Upper lobe of left lung (tissue), 6 donors: ENCODE measurements at regions not wholly inside any gene's neighbourhood (a gene's known extent, or its start where the extent isn't known, plus 50 kb on each side); places are given as distances from the start of the nearest gene placed in this dataset.

Experiments used
- ATAC-seq, 2 donors: fragments of 200-7000 bp; cut with Tn5 transposase; one replicate each; pipeline ENCODE4 v1.9.1; 2022; ENCODE audit warnings: mild to moderate bottlenecking in 2 of 2, moderate library complexity in 2 of 2; ENCODE audit not compliant: low FRiP score in 2 of 2
- DNase-seq, 2 donors: peaks; one replicate each; pipeline ENCODE4 v3.0.0-alpha.2; 2019 to 2020
- H3K27ac ChIP-seq, 4 donors: fragments of 200-600 bp; sonication (generic); one replicate each; pipeline ENCODE4 v1.5.1; 2016 to 2019
- H3K27me3 ChIP-seq, 4 donors: fragments of 200-600 bp; sonication (generic); one replicate each; pipeline ENCODE4 v1.5.1; 2017 to 2019
- H3K36me3 ChIP-seq, 4 donors: fragments of 200-600 bp; sonication (generic); one replicate each; pipeline ENCODE4 v1.5.1; 2016 to 2019
- H3K4me1 ChIP-seq, 4 donors: fragments of 200-600 bp; sonication (generic); one replicate each; pipeline ENCODE4 v1.5.1; 2018 to 2019
- H3K4me3 ChIP-seq, 4 donors: fragments of 200-600 bp; sonication (generic); one replicate each; pipeline ENCODE4 v1.5.1; 2017 to 2019; ENCODE audit warnings: mild to moderate bottlenecking in 2 of 4, moderate library complexity in 1 of 4
- H3K9me3 ChIP-seq, 4 donors: fragments of 200-600 bp; sonication (generic); one replicate each; pipeline ENCODE4 v1.5.1; 2018 to 2019
- EP300 ChIP-seq, 4 donors: sonication (generic); formaldehyde crosslinking; IDR thresholded peaks; one replicate each; pipeline ENCODE4 v1.5.1; 2017; ENCODE audit warnings: antibody characterized with exemption in 4 of 4, control low read depth in 2 of 4
- POLR2A ChIP-seq, 4 donors: fragments of 450-650 bp; IDR thresholded peaks; one replicate each; pipeline ENCODE4 v1.5.1; 2016 to 2017; ENCODE audit warnings: antibody characterized with exemption in 4 of 4, mild to moderate bottlenecking in 2 of 4
- POLR2AphosphoS5 ChIP-seq, 2 donors: sonication (generic); formaldehyde crosslinking; IDR thresholded peaks; one replicate each; pipeline ENCODE4 v1.5.1; 2017; ENCODE audit warnings: antibody characterized with exemption in 2 of 2
- WGBS, 2 donors: methylation state at CpG; one replicate each; pipeline ENCODE4 v1.1.5; 2017 to 2018; 5-methylcytosine and 5-hydroxymethylcytosine counted together
- TF ChIP-seq, protein P1 (sequence below), 6 experiments: fragments of 450-650 bp in 4 of 6; fragments of 200-600 bp in 2 of 6; sonication (generic) in 2 of 6; IDR thresholded peaks; one replicate each; pipeline ENCODE4 v1.5.1; 2016 to 2019; ENCODE audit warnings: antibody characterized with exemption in 6 of 6
- donor health status: DM: no; HTN: no; CAD: no; lungs with moderate emphysema.
- donor health status: DM: no; HTN: yes; CAD: no; lungs with severe emphysema.

DNA sequence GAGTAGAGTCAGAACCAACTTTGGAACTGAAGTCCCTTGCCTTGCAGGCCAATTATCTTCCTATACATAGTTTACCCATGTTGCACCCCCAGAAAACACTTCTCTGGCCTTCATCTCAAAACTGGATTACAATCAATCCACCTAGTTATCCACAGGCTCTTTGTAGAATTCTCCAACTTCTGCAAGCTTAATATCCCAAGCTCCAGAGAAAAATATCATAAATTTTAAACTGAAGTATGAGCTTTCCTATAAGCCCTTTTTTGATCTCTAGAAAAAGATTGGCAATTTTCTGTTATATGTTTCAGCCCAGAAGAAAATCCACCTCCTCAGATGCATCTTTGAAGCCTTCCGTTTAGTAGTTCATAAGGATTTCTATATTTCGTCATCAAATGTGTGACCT lies 553.4 kb downstream of the SNAPC1 start:
- ATAC-seq: no peak
- H3K4me1 ChIP-seq: no peaks in the 10 kb centered on the region
- H3K36me3 ChIP-seq: no peaks in the 10 kb centered on the region
- H3K27ac ChIP-seq: no peak overlapping the region
- 86 to 93% methylated on average over 2 of the region's 2 CpGs for WGBS, 2 donors
- H3K27me3 ChIP-seq: no peaks in the 10 kb centered on the region
- H3K9me3 ChIP-seq: no peaks in the 10 kb centered on the region
- no peak overlapping the region for H3K4me3 ChIP-seq
- DNase-seq: no peak
- TF ChIP-seq EP300 (IDR thresholded peaks at IDR 0.05): no peak
- TF ChIP-seq, protein P1, sequence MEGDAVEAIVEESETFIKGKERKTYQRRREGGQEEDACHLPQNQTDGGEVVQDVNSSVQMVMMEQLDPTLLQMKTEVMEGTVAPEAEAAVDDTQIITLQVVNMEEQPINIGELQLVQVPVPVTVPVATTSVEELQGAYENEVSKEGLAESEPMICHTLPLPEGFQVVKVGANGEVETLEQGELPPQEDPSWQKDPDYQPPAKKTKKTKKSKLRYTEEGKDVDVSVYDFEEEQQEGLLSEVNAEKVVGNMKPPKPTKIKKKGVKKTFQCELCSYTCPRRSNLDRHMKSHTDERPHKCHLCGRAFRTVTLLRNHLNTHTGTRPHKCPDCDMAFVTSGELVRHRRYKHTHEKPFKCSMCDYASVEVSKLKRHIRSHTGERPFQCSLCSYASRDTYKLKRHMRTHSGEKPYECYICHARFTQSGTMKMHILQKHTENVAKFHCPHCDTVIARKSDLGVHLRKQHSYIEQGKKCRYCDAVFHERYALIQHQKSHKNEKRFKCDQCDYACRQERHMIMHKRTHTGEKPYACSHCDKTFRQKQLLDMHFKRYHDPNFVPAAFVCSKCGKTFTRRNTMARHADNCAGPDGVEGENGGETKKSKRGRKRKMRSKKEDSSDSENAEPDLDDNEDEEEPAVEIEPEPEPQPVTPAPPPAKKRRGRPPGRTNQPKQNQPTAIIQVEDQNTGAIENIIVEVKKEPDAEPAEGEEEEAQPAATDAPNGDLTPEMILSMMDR (IDR thresholded peaks at IDR 0.05): no peak
- TF ChIP-seq POLR2AphosphoS5 (IDR thresholded peaks at IDR 0.05): no peak
- no peak for TF ChIP-seq POLR2A (IDR thresholded peaks at IDR 0.05)

DNA sequence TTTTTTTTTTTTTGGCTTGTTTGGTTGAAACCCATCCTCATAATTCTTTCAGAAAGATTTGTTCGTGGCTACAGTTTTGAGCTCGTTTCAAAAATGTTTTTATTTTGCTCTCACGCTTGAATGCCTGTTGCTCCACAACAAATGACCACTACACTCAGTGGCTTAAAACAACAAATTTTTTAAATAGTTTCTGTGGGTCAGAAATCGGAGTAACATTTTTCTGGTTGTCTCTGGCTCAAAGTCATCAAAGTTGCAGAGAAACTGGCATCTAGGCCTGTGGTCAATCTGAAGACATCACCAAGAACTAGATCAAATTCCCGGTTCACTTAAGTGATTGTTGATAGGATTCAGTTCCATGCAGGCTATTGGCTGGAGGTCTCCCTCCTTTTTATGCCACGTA lies 560.0 kb downstream of the SNAPC1 start:
- TF ChIP-seq EP300 (IDR thresholded peaks at IDR 0.05) (no peak), POLR2A (IDR thresholded peaks at IDR 0.05) (no peak), POLR2AphosphoS5 (IDR thresholded peaks at IDR 0.05) (no peak)
- TF ChIP-seq, protein P1 (IDR thresholded peaks at IDR 0.05): no peak
- no peaks in the 10 kb centered on the region for H3K36me3 ChIP-seq
- WGBS, 2 donors: 85 to 86% methylated on average over 6 of the region's 6 CpGs
- H3K27ac ChIP-seq: no peak overlapping the region
- H3K4me1 ChIP-seq: no peaks in the 10 kb centered on the region
- no peaks in the 10 kb centered on the region for H3K9me3 ChIP-seq
- ATAC-seq: no peak
- no peak for DNase-seq
- H3K4me3 ChIP-seq: no peak overlapping the region
- H3K27me3 ChIP-seq: no peaks in the 10 kb centered on the region

DNA sequence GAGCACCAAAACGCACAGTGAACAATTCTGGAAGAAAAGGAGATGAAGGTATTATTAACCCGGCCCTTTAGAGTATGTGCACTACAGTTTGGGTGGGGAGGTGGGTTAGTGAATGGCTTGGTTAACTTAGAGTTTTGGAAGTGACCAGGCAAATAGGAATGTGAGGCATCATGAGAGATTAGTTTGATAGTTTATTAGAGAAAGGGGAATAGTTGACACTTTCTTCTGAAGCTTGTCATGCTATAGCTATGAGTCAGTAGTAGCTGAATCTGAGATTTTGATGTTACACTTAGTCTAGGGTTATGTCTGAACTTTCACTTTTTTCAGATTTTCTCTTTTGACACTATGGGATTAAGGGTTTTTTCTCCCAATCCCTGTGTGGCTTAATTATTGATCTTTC lies 567.2 kb downstream of the SNAPC1 start:
- ATAC-seq: no peak
- no peaks in the 10 kb centered on the region for H3K4me1 ChIP-seq
- DNase-seq: no peak
- no peaks in the 10 kb centered on the region for H3K36me3 ChIP-seq
- 42 to 50% methylated on average over 2 of the region's 2 CpGs for WGBS, 2 donors
- no peak overlapping the region for H3K4me3 ChIP-seq
- H3K27ac ChIP-seq: no peak overlapping the region
- H3K9me3 ChIP-seq: no peaks in the 10 kb centered on the region
- H3K27me3 ChIP-seq: no peaks in the 10 kb centered on the region
- TF ChIP-seq POLR2AphosphoS5 (IDR thresholded peaks at IDR 0.05): no peak
- TF ChIP-seq EP300 (IDR thresholded peaks at IDR 0.05): no peak
- TF ChIP-seq, protein P1 (IDR thresholded peaks at IDR 0.05): no peak
- no peak for TF ChIP-seq POLR2A (IDR thresholded peaks at IDR 0.05)

DNA sequence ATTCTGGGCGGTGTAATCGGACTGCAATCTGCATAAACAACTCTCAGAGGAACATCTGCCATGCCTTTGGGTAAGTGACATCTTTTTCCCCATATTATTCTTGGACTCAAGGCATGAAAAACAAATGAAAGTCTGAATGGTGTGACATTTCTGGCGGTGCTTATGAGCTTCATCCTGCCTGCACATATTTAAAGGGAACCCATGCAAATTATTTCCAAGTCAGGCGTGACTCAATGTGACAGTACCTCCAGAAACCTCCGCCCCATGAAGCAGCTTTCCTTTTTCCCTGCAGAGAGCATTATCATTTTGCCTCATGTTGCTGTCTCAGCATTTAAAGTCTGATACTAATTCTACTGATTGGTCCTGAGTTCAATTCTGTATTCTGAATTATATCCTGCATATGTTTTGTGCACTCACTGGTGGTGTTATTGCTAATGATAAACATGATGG lies 585.4 kb downstream of the SNAPC1 start:
- Histone ChIP-seq H3K4me1 (no peaks in the 10 kb centered on the region), H3K27ac (no peak overlapping the region), H3K36me3 (no peaks in the 10 kb centered on the region), H3K9me3 (peaks cover 0 to 7% (median 1%) of the 10 kb centered on the region in 4 donors), H3K27me3 (no peaks in the 10 kb centered on the region), H3K4me3 (no peak overlapping the region)
- 88 to 89% methylated on average over 5 of the region's 5 CpGs for WGBS, 2 donors
- no peak for ATAC-seq
- no peak for DNase-seq
- TF ChIP-seq, protein P1 (IDR thresholded peaks at IDR 0.05): no peak
- TF ChIP-seq POLR2A (IDR thresholded peaks at IDR 0.05): no peak
- no peak for TF ChIP-seq EP300 (IDR thresholded peaks at IDR 0.05)
- TF ChIP-seq POLR2AphosphoS5 (IDR thresholded peaks at IDR 0.05): no peak

DNA sequence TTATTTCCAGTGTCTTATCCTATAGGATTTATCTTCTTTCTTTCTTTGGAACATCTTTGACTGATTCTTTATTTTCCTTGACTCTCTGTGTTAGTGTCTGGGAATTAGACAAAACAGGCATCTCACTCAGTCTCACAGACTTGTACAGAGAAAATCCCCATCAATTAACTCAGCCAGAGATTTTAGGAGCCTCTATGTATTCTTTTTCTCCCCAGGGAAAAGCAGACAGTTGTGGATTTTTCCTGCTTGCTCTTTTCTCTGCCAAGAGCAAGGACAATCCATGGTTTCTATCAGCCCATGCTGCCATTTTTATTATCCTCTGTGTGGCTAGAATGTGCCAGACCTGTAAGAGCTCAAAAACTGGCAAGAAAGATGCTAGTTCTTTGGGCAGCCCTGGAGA lies 595.1 kb downstream of the SNAPC1 start:
- H3K4me1 ChIP-seq: no peaks in the 10 kb centered on the region
- H3K27me3 ChIP-seq: no peaks in the 10 kb centered on the region
- H3K9me3 ChIP-seq: peaks cover 0 to 26% (median 15%) of the 10 kb centered on the region in 4 donors

More for the DNA sequence above, 595.1 kb downstream of the SNAPC1 start:
- ATAC-seq (no peak), DNase-seq (no peak)
- no peaks in the 10 kb centered on the region for H3K36me3 ChIP-seq
- TF ChIP-seq, protein P1 (IDR thresholded peaks at IDR 0.05): no peak
- no peak for TF ChIP-seq POLR2AphosphoS5 (IDR thresholded peaks at IDR 0.05)
- TF ChIP-seq EP300 (IDR thresholded peaks at IDR 0.05): no peak
- no peak for TF ChIP-seq POLR2A (IDR thresholded peaks at IDR 0.05)
- no peak overlapping the region for H3K4me3 ChIP-seq
- H3K27ac ChIP-seq: no peak overlapping the region
